ENCODE measurements at regions not wholly inside any gene's neighbourhood (a gene's known extent, or its start where the extent isn't known, plus 50 kb on each side); places are given as distances from the start of the nearest gene placed in this dataset.

DNA sequence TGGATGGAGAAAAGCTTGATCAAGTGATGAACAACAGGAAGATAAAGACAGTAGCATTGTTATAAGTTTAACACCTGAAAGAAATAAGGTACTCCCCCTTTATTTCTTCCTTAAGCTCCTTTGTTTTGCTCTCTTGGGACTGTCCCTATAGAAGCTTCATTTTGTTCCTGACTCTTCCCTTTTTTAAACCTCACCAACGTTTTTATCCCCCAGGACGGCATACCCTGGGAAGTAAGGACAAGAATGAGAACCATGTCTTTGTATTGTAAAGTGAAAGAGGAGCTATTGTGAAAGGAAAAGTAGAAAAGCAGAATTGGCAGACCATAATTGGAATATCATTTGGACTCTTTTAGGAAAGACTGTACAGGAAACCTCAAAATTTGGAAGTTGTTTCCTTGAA is 1368.6 kb upstream of the C9orf72 start:
- no peak overlapping the region for H3K27ac Mint-ChIP-seq
- no peak for DNase-seq
- H3K36me3 Mint-ChIP-seq = peaks cover 0 to 11% (median 3%) of the 10 kb centered on the region in 3 donors
- H3K4me3 Mint-ChIP-seq = no peak overlapping the region
- H3K27me3 Mint-ChIP-seq (ENCODE audit: low read depth in 3 of 3) = peaks cover 0 to 1% (median 0%) of the 10 kb centered on the region in 3 donors
- H3K9me3 Mint-ChIP-seq = peaks cover 4 to 14% (median 10%) of the 10 kb centered on the region in 6 donors
- H3K4me1 Mint-ChIP-seq = peaks cover 8 to 19% of the 10 kb centered on the region in 2 donors

DNA sequence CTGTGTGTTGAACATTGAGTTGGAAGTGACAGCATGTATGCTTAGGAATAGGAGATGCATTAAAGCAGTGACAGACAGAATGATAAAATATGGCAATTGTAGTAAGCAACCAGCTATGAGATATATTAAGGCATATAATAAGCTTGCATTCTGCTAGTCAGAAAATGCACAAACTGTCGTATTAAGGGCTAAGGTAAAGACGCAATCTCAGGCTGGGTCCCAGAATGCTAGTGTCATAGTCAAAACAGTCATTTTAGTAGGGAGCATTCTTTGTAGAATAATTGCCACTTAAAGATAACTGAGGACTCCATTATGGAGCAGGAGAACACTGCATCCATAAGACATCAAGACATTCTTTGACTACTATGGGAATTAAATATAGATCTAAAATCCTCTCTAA is 1369.7 kb upstream of the C9orf72 start:
- H3K9me3 Mint-ChIP-seq = peaks cover 0 to 12% (median 9%) of the 10 kb centered on the region in 6 donors
- no peak overlapping the region for H3K27ac Mint-ChIP-seq

DNA sequence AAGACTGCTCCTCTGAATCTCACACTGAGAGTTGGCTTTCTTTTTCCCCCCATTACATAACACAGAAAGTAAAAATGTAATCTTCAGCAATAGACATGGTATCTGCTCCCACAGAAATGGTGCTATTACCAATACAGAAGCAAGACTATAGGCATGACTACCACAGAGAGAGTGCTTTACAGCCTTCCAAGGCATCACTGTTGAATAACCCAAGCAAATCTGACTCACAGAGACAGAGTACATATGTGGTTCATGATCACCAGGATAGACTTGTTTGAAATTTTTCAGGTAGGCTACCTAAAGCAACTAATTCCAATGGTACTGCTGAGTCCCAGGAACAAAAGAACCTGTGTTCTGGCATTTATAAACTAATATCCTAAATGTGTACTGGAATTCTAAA is 1373.4 kb upstream of the C9orf72 start:
- H3K4me3 Mint-ChIP-seq = no peak overlapping the region
- peaks cover 0 to 23% (median 12%) of the 10 kb centered on the region in 6 donors for H3K9me3 Mint-ChIP-seq
- H3K36me3 Mint-ChIP-seq = peaks cover 0 to 8% (median 3%) of the 10 kb centered on the region in 3 donors
- DNase-seq = no peak
- H3K27ac Mint-ChIP-seq = no peak overlapping the region
- H3K4me1 Mint-ChIP-seq = peaks cover 1 to 9% of the 10 kb centered on the region in 2 donors
- peaks cover 0 to 1% (median 0%) of the 10 kb centered on the region in 3 donors for H3K27me3 Mint-ChIP-seq (ENCODE audit: low read depth in 3 of 3)

More for the DNA sequence above, 1369.7 kb upstream of the C9orf72 start:
- H3K36me3 Mint-ChIP-seq = peaks cover 0 to 9% (median 3%) of the 10 kb centered on the region in 3 donors
- peaks cover 0 to 1% (median 0%) of the 10 kb centered on the region in 3 donors for H3K27me3 Mint-ChIP-seq (ENCODE audit: low read depth in 3 of 3)
- DNase-seq = no peak
- no peak overlapping the region for H3K4me3 Mint-ChIP-seq
- H3K4me1 Mint-ChIP-seq = peaks cover 4 to 16% of the 10 kb centered on the region in 2 donors

DNA sequence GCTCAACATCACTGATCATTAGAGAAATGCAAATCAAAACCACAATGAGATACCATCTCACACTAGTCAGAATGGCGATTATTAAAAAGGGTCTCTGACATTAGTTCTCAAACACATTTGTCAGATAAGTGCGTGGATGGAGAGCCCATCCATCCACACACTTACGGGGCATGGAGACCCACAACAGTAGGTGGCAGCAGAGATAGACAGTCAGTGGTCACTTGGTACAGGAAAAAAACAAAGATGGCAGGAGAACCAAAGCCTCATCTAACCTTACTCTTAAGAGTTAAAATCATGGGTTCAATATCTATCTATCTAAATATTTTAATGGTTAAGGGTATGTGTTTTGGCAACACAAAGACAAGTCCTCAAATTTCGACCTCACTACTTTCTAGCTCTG is 1378.7 kb upstream of the C9orf72 start:
- no peaks in the 10 kb centered on the region for H3K36me3 Mint-ChIP-seq
- peaks cover 4 to 29% of the 10 kb centered on the region in 2 donors for H3K4me1 Mint-ChIP-seq
- H3K27me3 Mint-ChIP-seq (ENCODE audit: low read depth in 3 of 3) = peaks cover 0 to 3% (median 0%) of the 10 kb centered on the region in 3 donors
- DNase-seq = no peak
- H3K9me3 Mint-ChIP-seq = peaks cover 0 to 36% (median 8%) of the 10 kb centered on the region in 6 donors
- H3K27ac Mint-ChIP-seq = no peak overlapping the region
- no peak overlapping the region for H3K4me3 Mint-ChIP-seq

DNA sequence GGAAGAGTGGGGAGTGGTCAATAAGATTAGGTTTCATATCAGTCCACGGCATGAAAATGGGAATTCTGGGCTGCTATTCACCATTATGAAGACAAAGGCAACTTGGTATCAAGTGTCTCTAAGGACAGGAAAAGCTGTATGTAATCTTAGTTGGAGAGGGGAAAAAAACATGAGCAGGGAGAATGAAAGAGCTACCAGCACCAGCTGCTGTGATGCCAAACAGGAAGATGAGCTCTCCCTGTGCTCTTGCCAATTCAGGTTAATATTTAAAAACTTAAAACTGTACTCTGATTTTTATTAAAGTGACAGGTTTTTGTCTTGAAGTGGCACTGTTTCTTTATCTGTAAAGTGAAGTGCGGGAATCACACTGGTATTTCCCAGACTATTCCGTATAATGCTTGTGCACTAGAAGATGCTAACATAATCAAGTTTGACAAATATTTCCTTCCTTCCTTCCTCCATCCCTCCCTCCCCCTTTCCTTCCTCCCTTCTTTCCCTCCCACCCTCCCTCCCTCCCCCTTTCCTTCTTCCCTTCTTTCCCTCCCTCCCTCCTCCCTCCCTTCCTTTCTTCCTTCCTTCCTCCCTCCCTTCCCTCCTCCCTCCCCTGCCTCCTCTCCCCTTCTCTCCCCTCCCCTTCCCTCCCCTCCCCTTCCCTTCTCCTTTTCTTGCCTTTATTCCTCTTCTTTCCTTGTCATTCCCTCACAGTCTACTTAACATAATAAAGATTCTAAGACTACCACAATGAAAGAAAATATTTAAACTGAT is 1383.0 kb upstream of the C9orf72 start:
- Mint-ChIP-seq H3K9me3 (peaks cover 2 to 40% (median 14%) of the 10 kb centered on the region in 6 donors), H3K4me1 (peaks cover 3 to 19% of the 10 kb centered on the region in 2 donors), H3K4me3 (no peak overlapping the region), H3K36me3 (no peaks in the 10 kb centered on the region), H3K27me3 (ENCODE audit: low read depth in 3 of 3) (peaks cover 0 to 3% (median 2%) of the 10 kb centered on the region in 3 donors), H3K27ac (no peak overlapping the region)
- no peak for DNase-seq

DNA sequence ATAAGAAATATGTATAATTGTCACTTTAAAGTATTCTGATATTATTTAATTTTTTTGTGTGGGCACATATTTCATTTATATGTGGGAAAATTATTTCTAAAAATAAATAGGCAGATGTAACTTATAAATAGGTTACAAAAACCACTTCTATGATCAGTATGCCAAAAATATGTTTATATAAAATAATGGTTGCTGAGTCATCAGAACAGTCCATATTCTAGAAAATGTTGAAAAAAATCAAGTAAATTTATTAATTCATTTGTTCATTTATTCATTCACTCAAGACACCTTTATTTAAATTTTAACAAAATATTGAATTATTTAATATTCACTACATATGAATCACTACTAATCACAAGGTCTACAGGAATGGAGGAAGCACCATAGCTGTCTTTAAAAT is 1387.3 kb upstream of the C9orf72 start:
- Mint-ChIP-seq H3K27ac (no peak overlapping the region), H3K36me3 (no peaks in the 10 kb centered on the region), H3K9me3 (peaks cover 2 to 29% (median 6%) of the 10 kb centered on the region in 6 donors), H3K4me3 (no peak overlapping the region), H3K4me1 (peaks cover 3 to 15% of the 10 kb centered on the region in 2 donors), H3K27me3 (ENCODE audit: low read depth in 3 of 3) (peaks cover 0 to 5% (median 2%) of the 10 kb centered on the region in 3 donors)
- no peak for DNase-seq

DNA sequence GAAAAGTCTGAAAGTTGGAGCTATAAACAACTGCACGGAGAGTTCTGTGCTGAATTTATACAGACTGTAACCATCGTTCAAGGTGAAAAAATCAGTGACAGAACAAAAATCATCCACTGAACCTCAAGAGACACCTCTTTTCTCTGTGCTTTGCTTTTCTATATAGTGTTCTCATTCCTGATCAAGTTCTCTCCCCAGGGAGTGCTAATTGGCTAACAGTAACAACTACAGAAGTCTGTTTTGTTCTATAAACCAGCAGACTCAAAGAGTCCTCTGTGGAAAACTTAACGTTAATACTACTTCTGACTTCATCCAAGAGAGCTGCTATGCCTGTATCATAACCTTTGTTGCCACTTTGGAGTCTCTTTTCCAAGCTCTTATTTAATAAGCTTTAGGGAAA is 1388.3 kb upstream of the C9orf72 start:
- Mint-ChIP-seq H3K27ac (no peak overlapping the region), H3K4me3 (no peak overlapping the region), H3K9me3 (peaks cover 2 to 22% (median 6%) of the 10 kb centered on the region in 6 donors), H3K4me1 (peaks cover 0 to 9% of the 10 kb centered on the region in 2 donors), H3K36me3 (no peaks in the 10 kb centered on the region), H3K27me3 (ENCODE audit: low read depth in 3 of 3) (peaks cover 0 to 2% (median 2%) of the 10 kb centered on the region in 3 donors)
- DNase-seq = no peak

DNA sequence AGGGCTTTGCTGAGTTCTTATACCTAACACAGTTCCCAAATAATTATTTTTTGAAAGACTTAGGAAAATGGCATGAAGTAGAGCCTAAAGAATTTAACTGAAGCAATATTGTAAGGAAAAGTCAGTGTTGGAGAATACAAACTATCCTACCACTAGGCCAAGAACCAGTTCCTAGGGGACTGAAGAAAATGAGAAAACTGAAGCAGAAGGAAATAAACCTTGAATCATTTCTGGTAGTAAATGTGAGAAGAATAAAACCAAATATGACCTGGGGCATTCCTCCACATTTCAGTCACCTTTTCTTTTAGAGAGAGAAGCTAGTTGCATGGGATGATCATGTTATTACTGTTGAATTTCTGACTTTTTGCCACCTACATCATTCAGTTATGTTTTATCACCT is 1393.9 kb upstream of the C9orf72 start:
- DNase-seq = no peak
- peaks cover 0 to 3% (median 0%) of the 10 kb centered on the region in 3 donors for H3K36me3 Mint-ChIP-seq
- H3K9me3 Mint-ChIP-seq = peaks cover 3 to 17% (median 10%) of the 10 kb centered on the region in 6 donors
- no peak overlapping the region for H3K27ac Mint-ChIP-seq
- peaks cover 23 to 31% of the 10 kb centered on the region in 2 donors for H3K4me1 Mint-ChIP-seq
- H3K27me3 Mint-ChIP-seq (ENCODE audit: low read depth in 3 of 3) = peaks cover 0 to 3% (median 0%) of the 10 kb centered on the region in 3 donors
- H3K4me3 Mint-ChIP-seq = no peak overlapping the region

DNA sequence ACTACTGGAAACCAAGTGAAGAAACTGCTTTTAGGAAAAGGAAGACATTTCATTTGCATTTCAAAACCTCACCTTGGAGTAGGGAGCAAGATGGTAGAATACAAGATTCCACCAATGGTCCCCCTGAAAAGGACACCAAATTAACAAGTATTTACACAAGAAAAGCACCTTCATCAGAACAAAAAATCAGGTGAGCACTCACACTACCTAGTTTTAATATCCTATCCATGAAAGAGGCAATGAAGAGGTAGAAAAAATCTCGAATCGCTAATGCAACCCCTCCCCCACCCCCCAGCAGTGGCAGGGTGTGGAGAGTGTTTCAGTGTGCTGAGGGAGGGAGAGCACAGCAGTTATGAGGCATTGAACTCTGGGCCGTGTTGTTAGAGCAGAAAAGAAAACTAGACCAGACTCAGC is 1397.0 kb upstream of the C9orf72 start:
- Mint-ChIP-seq H3K27ac (no peak overlapping the region), H3K9me3 (peaks cover 5 to 25% (median 15%) of the 10 kb centered on the region in 6 donors), H3K27me3 (ENCODE audit: low read depth in 3 of 3) (peaks cover 0 to 1% (median 0%) of the 10 kb centered on the region in 3 donors)

DNA sequence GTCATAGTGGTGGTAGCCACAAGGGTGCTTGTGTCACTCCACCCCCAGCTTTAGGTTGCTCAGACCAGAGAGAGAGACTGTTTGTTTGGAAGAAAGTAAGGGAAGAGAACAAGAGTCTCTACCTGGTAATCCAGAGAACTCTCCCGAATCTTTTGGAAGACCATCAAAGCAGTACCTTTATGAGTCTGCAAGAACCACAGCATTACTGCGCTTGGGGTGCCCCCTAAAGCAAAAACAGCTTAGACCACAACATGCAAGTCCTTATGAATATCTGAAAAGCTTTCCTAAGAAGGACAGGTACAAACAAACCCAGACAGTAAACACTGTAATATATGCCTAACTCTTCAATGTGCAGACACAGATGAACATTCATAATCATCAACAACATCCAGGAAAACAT is 1398.6 kb upstream of the C9orf72 start:
- Mint-ChIP-seq H3K36me3 (peaks cover 0 to 3% (median 0%) of the 10 kb centered on the region in 3 donors), H3K27me3 (ENCODE audit: low read depth in 3 of 3) (peaks cover 0 to 1% (median 0%) of the 10 kb centered on the region in 3 donors), H3K4me3 (no peak overlapping the region), H3K4me1 (peaks cover 27 to 46% of the 10 kb centered on the region in 2 donors), H3K27ac (peak overlapping the region in 1 of 6 donors; percentile 29), H3K9me3 (peaks cover 5 to 25% (median 15%) of the 10 kb centered on the region in 6 donors)
- DNase-seq = no peak

More for the DNA sequence above, 1397.0 kb upstream of the C9orf72 start:
- H3K36me3 Mint-ChIP-seq = peaks cover 0 to 3% (median 0%) of the 10 kb centered on the region in 3 donors
- H3K4me1 Mint-ChIP-seq = peaks cover 27 to 43% of the 10 kb centered on the region in 2 donors
- no peak for DNase-seq
- H3K4me3 Mint-ChIP-seq = no peak overlapping the region

DNA sequence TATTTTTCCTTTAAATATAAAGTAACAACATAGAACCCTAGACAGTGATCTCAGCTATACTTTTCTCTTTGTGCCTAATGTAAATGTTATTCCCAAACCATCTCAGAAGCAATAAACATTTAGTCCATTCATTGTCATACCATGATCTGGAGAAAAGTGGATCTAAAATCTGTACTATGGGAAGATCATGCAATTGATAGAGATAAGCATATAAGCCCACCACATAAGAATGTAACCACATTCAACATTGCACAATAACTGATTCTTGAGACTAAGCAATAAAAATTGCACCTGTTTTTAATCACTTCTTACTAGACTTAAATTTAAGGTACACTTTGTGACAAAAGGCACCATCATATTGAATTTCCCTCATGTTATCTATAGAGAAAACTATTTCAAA is 1403.0 kb upstream of the C9orf72 start:
- Mint-ChIP-seq H3K27me3 (ENCODE audit: low read depth in 3 of 3) (no peaks in the 10 kb centered on the region), H3K4me1 (peaks cover 15 to 30% of the 10 kb centered on the region in 2 donors), H3K27ac (no peak overlapping the region), H3K36me3 (no peaks in the 10 kb centered on the region), H3K9me3 (peaks cover 2 to 14% (median 7%) of the 10 kb centered on the region in 6 donors), H3K4me3 (no peak overlapping the region)
- no peak for DNase-seq

DNA sequence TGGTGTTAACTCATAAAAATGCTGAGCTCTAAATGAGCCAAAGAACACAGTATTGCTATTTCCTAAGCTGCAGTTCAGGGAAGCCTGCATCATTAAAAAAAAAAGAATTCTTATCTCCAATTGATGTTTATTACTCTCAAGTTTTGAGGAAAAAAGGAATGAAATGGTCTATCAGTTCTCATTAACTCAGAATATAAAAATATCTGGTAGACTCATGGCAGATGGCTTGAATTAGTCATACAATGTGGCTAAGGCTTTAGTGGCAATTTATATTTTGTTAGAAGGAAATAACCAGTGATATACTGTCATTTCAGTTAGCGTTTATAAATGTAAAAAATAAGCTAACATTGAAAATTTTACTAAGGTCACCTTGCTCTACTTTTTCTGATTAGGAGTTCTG is 1403.4 kb upstream of the C9orf72 start:
- peaks cover 2 to 14% (median 7%) of the 10 kb centered on the region in 6 donors for H3K9me3 Mint-ChIP-seq
- H3K27ac Mint-ChIP-seq = no peak overlapping the region
- no peaks in the 10 kb centered on the region for H3K36me3 Mint-ChIP-seq
- H3K4me1 Mint-ChIP-seq = peaks cover 11 to 26% of the 10 kb centered on the region in 2 donors
- DNase-seq = no peak
- no peaks in the 10 kb centered on the region for H3K27me3 Mint-ChIP-seq (ENCODE audit: low read depth in 3 of 3)
- H3K4me3 Mint-ChIP-seq = no peak overlapping the region

DNA sequence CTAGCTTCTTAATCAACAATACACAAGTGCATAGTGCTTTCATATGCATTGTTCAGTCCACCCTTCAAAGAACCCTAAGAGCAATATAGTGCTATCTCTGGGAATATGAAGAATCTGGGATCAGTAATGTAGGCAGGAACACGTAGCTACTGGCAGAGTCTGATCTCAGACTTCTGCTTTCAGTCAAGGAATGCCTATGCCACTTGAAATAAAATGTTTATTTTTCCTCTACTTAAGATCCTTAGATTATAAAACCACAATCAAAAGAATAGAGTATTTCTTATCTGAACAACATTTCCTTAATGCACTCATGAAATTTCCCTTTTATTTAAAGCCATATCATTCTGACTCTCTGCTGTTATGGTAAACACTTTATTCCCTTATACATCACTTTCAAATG is 1407.8 kb upstream of the C9orf72 start:
- Mint-ChIP-seq H3K9me3 (peaks cover 0 to 15% (median 5%) of the 10 kb centered on the region in 6 donors), H3K27ac (no peak overlapping the region), H3K4me3 (no peak overlapping the region), H3K4me1 (peaks cover 0 to 2% of the 10 kb centered on the region in 2 donors), H3K36me3 (no peaks in the 10 kb centered on the region), H3K27me3 (ENCODE audit: low read depth in 3 of 3) (no peaks in the 10 kb centered on the region)
- no peak for DNase-seq

DNA sequence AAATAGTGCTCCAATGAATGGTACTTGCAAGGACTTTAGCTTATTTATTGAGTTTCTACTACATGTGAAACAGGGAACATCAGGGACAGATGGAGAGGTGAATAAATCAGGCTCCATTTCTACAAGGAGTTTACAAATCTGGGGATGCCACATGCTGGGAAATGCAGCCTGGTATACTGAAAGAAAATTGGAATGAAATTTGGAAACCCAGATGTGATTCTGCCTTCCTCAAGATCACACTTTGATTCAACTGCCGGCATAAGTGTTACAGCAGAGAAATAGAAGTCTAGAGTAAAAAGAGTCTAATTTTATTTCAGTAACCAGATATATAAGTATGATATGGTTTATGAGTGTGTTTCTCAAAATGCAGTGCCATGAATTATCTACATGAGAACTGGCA is 1408.4 kb upstream of the C9orf72 start:
- H3K36me3 Mint-ChIP-seq = no peaks in the 10 kb centered on the region
- H3K9me3 Mint-ChIP-seq = peaks cover 0 to 15% (median 6%) of the 10 kb centered on the region in 6 donors
- no peak overlapping the region for H3K4me3 Mint-ChIP-seq
- H3K27me3 Mint-ChIP-seq (ENCODE audit: low read depth in 3 of 3) = no peaks in the 10 kb centered on the region
- no peak for DNase-seq
- H3K27ac Mint-ChIP-seq = no peak overlapping the region
- H3K4me1 Mint-ChIP-seq = peaks cover 0 to 2% of the 10 kb centered on the region in 2 donors
